ENCODE measurements at regions not wholly inside any gene's neighbourhood (a gene's known extent, or its start where the extent isn't known, plus 50 kb on each side); places are given as distances from the start of the nearest gene placed in this dataset.

GRCh38 chr4:138567696-138568095 is 325.5 kb upstream of the SLC7A11 start:
- H2AFZ ChIP-seq (ENCODE audit: low read length) = no peak overlapping the region
- no peaks in the 10 kb centered on the region for H3K36me3 ChIP-seq (ENCODE audit: insufficient read depth, low read length)
- no peaks in the 10 kb centered on the region for H3K9me2 ChIP-seq (replicated peaks; ENCODE audit: low read depth, low read length)
- no peak overlapping the region for H3K4me2 ChIP-seq (ENCODE audit: low read depth, low read length, poor library complexity, severe bottlenecking)
- TF ChIP-seq EZH2phosphoT487 (IDR thresholded peaks at IDR 0.05; ENCODE audit: borderline replicate concordance) (no peak), CTCF (conservative IDR thresholded peaks at IDR 0.05; ENCODE audit: low read length) (no peak)
- no peaks in the 10 kb centered on the region for H3F3A ChIP-seq (ENCODE audit: low read depth)
- H3K27me3 ChIP-seq (ENCODE audit: insufficient read depth, low read length, poor library complexity, severe bottlenecking) = no peaks in the 10 kb centered on the region
- H3K4me1 ChIP-seq (ENCODE audit: insufficient read depth, low read length, poor library complexity, severe bottlenecking) = no peaks in the 10 kb centered on the region
- H4K20me1 ChIP-seq (ENCODE audit: insufficient read depth, low read length, poor library complexity, severe bottlenecking) = no peaks in the 10 kb centered on the region
- no peak overlapping the region for H3K9ac ChIP-seq (ENCODE audit: low read depth, low read length, poor library complexity, severe bottlenecking)
- H3K79me2 ChIP-seq (ENCODE audit: insufficient read depth, low read length) = no peaks in the 10 kb centered on the region
- no peaks in the 10 kb centered on the region for H3K9me3 ChIP-seq (ENCODE audit: insufficient read depth, low read depth, low read length)
- no peak overlapping the region for H3K4me3 ChIP-seq (ENCODE audit: low read length, poor library complexity, severe bottlenecking)

DNA sequence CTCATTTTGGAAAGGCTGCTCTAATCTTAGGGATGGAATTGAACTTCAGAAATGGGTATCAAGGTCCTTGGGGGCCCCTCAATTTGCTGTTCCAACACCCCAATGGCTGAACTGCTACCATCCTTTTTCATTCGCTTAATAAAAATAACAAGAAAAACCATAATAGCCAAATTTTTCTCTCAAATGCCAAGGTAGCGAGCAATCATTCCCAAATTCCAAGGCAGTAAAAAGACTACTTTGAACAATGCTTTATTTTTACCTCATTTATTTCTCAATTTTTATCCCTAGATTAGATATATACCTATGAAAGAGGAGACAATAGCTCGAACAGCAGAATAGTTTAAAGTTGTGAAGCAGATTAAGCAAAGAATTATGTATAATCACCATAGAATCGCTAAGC is 323.4 kb upstream of the SLC7A11 start:
- TF ChIP-seq EZH2phosphoT487 (IDR thresholded peaks at IDR 0.05; ENCODE audit: borderline replicate concordance) = no peak
- no peak for TF ChIP-seq CTCF (conservative IDR thresholded peaks at IDR 0.05; ENCODE audit: low read length)
- H3K27me3 ChIP-seq (ENCODE audit: insufficient read depth, low read length, poor library complexity, severe bottlenecking) = no peaks in the 10 kb centered on the region
- H3K4me2 ChIP-seq (ENCODE audit: low read depth, low read length, poor library complexity, severe bottlenecking) = no peak overlapping the region
- H3K9me2 ChIP-seq (replicated peaks; ENCODE audit: low read depth, low read length) = no peaks in the 10 kb centered on the region
- no peak overlapping the region for H3K4me3 ChIP-seq (ENCODE audit: low read length, poor library complexity, severe bottlenecking)
- no peaks in the 10 kb centered on the region for H4K20me1 ChIP-seq (ENCODE audit: insufficient read depth, low read length, poor library complexity, severe bottlenecking)
- no peaks in the 10 kb centered on the region for H3F3A ChIP-seq (ENCODE audit: low read depth)
- H3K36me3 ChIP-seq (ENCODE audit: insufficient read depth, low read length) = no peaks in the 10 kb centered on the region
- H3K4me1 ChIP-seq (ENCODE audit: insufficient read depth, low read length, poor library complexity, severe bottlenecking) = no peaks in the 10 kb centered on the region
- H2AFZ ChIP-seq (ENCODE audit: low read length) = no peak overlapping the region
- no peaks in the 10 kb centered on the region for H3K9me3 ChIP-seq (ENCODE audit: insufficient read depth, low read depth, low read length)
- H3K9ac ChIP-seq (ENCODE audit: low read depth, low read length, poor library complexity, severe bottlenecking) = no peak overlapping the region
- H3K79me2 ChIP-seq (ENCODE audit: insufficient read depth, low read length) = no peaks in the 10 kb centered on the region

- no peak overlapping the region for H3K9ac ChIP-seq (ENCODE audit: low read depth, low read length, poor library complexity, severe bottlenecking)
- no peaks in the 10 kb centered on the region for H3K9me2 ChIP-seq (replicated peaks; ENCODE audit: low read depth, low read length)
- TF ChIP-seq CTCF (conservative IDR thresholded peaks at IDR 0.05; ENCODE audit: low read length) (no peak), EZH2phosphoT487 (IDR thresholded peaks at IDR 0.05; ENCODE audit: borderline replicate concordance) (no peak)
- no peaks in the 10 kb centered on the region for H3K36me3 ChIP-seq (ENCODE audit: insufficient read depth, low read length)
- no peaks in the 10 kb centered on the region for H3K27me3 ChIP-seq (ENCODE audit: insufficient read depth, low read length, poor library complexity, severe bottlenecking)
- no peaks in the 10 kb centered on the region for H4K20me1 ChIP-seq (ENCODE audit: insufficient read depth, low read length, poor library complexity, severe bottlenecking)
- no peaks in the 10 kb centered on the region for H3F3A ChIP-seq (ENCODE audit: low read depth)
- no peaks in the 10 kb centered on the region for H3K4me1 ChIP-seq (ENCODE audit: insufficient read depth, low read length, poor library complexity, severe bottlenecking)
- no peak overlapping the region for H3K4me2 ChIP-seq (ENCODE audit: low read depth, low read length, poor library complexity, severe bottlenecking)
- no peak overlapping the region for H2AFZ ChIP-seq (ENCODE audit: low read length)
- no peak overlapping the region for H3K4me3 ChIP-seq (ENCODE audit: low read length, poor library complexity, severe bottlenecking)
- no peaks in the 10 kb centered on the region for H3K79me2 ChIP-seq (ENCODE audit: insufficient read depth, low read length)
- H3K9me3 ChIP-seq (ENCODE audit: insufficient read depth, low read depth, low read length) = no peaks in the 10 kb centered on the region
Measured at GRCh38 chr4:138562544-138562991, 320.4 kb upstream of the SLC7A11 start.
